K562 (cell line): ENCODE measurements at regions not wholly inside any gene's neighbourhood (a gene's known extent, or its start where the extent isn't known, plus 50 kb on each side); places are given as distances from the start of the nearest gene placed in this dataset.

Experiments
- ATAC-seq: fragments of 200-7000 bp; cut with Tn5 transposase; 3 replicates; pipeline ENCODE4 v1.9.1; 2020; ENCODE audit warnings: moderate library complexity
- BruUV-seq: library from RNA; stranded (reverse); fragments of 400-500 nt; replicated peaks from 2 replicates; lab custom pipeline; 2021; lab: Mats Ljungman, UMichigan
- CTCF ChIA-PET: fragments of 300-600 bp; formaldehyde crosslinking; extraction: SDS; loops from one replicate; lab custom pipeline; 2021; ENCODE audit warnings: low intra/inter-chr PET ratio; lab: Yijun Ruan, JAX
- POLR2A ChIA-PET: fragments of 300-600, 350-650 bp; sonication (Branson Sonifier 250); formaldehyde crosslinking; extraction: SDS; loops from one replicate; lab custom pipeline; 2021; ENCODE audit warnings: antibody characterized with exemption, inconsistent platforms; lab: Yijun Ruan, JAX
- DNase-seq, 4 experiments: peaks; one replicate each; pipeline versions ENCODE4 v3.0.0 to v3.0.0-alpha.2; 2011 to 2018; ENCODE audit warnings: low spot score in 3 of 4, mixed read lengths in 3 of 4; ENCODE audit errors: extremely low read depth in 1 of 4
- FAIRE-seq: peaks from 2 replicates; lab custom pipeline; 2011; peaks lifted over from hg19 to GRCh38; lab: Jason Lieb, UNC
- H2AFZ ChIP-seq: 2 replicates; pipeline ENCODE4 v1.6.0; 2011; ENCODE audit warnings: low read depth, low read length, control low read depth, inconsistent platforms
- H3K27ac ChIP-seq: fragments of 200-600 bp; 3 replicates; pipeline ENCODE4 v1.8.0; 2011; ENCODE audit warnings: low read depth, mild to moderate bottlenecking, control low read depth, inconsistent platforms, low read length, moderate library complexity, mixed read lengths; ENCODE audit errors: extremely low read depth
- H3K27me3 ChIP-seq, 2 experiments: fragments of 300-600 bp in 1 of 2; 2 replicates in 1 of 2; 3 replicates in 1 of 2; pipeline versions ENCODE4 v1.6.0 to v1.8.0; 2011; ENCODE audit warnings: inconsistent platforms in 2 of 2, low read length in 2 of 2, mild to moderate bottlenecking in 1 of 2, mixed read lengths in 1 of 2, moderate library complexity in 1 of 2; ENCODE audit not compliant: control insufficient read depth in 2 of 2, insufficient read depth in 2 of 2
- H3K36me3 ChIP-seq: fragments of 300-600 bp; 3 replicates; pipeline ENCODE4 v1.8.0; 2011; ENCODE audit warnings: mild to moderate bottlenecking, low read length, inconsistent platforms; ENCODE audit not compliant: control insufficient read depth, insufficient read depth
- H3K4me1 ChIP-seq, 2 experiments: fragments of 200-600 bp in 1 of 2; replicated peaks in 1 of 2; 2 replicates in 1 of 2; 3 replicates in 1 of 2; pipeline versions ENCODE4 v1.5.1 to v1.8.0; 2011; ENCODE audit warnings: inconsistent platforms in 2 of 2, low read length in 2 of 2, mild to moderate bottlenecking in 1 of 2, mixed read lengths in 1 of 2, moderate library complexity in 1 of 2; ENCODE audit not compliant: control insufficient read depth in 2 of 2, insufficient read depth in 2 of 2
- H3K4me2 ChIP-seq: 2 replicates; pipeline ENCODE4 v1.6.1; 2011; ENCODE audit warnings: low read length, control low read depth, inconsistent platforms, mixed read lengths; ENCODE audit not compliant: insufficient read depth
- H3K4me3 ChIP-seq: fragments of 200-600 bp; sonication (generic), shearing (Covaris generic); 2 replicates; pipeline ENCODE4 v1.5.1; 2016; ENCODE audit warnings: control low read depth, inconsistent platforms
- H3K79me2 ChIP-seq: fragments of 200-600 bp; 3 replicates; pipeline ENCODE4 v1.8.0; 2011; ENCODE audit warnings: low read length, inconsistent platforms; ENCODE audit not compliant: control insufficient read depth, insufficient read depth
- H3K9ac ChIP-seq, 2 experiments: 2 replicates each; pipeline versions ENCODE4 v1.6.0 to v1.6.1; 2011; ENCODE audit warnings: low read depth in 2 of 2, low read length in 2 of 2, control low read depth in 1 of 2, inconsistent platforms in 1 of 2, mild to moderate bottlenecking in 1 of 2, mixed read lengths in 1 of 2; ENCODE audit not compliant: insufficient read depth in 1 of 2
- H3K9me1 ChIP-seq: one replicate; pipeline ENCODE4 v1.6.0; 2011; ENCODE audit warnings: inconsistent platforms, mild to moderate bottlenecking, low read length, moderate library complexity; ENCODE audit not compliant: control insufficient read depth, insufficient read depth
- H3K9me3 ChIP-seq: replicated peaks from 2 replicates; pipeline ENCODE4 v1.5.1; 2011; ENCODE audit warnings: low read depth, low read length, inconsistent platforms; ENCODE audit not compliant: control insufficient read depth, insufficient read depth
- H4K20me1 ChIP-seq: replicated peaks from 2 replicates; pipeline ENCODE4 v1.6.1; 2011; ENCODE audit warnings: low read length, inconsistent platforms, mixed read lengths; ENCODE audit not compliant: control insufficient read depth, insufficient read depth
- CTCFL ChIP-seq: IDR thresholded peaks from 2 replicates; pipeline ENCODE4 v1.6.1; 2011; ENCODE audit warnings: borderline replicate concordance, low read depth, mild to moderate bottlenecking, moderate library complexity, low read length; ENCODE audit not compliant: insufficient read depth, poor library complexity, severe bottlenecking
- E4F1 ChIP-seq: fragments of 250-450 bp; sonication (Bioruptor Pico); IDR thresholded peaks from 2 replicates; pipeline ENCODE4 v1.5.0; 2021; ENCODE audit warnings: mild to moderate bottlenecking, borderline replicate concordance
- MEF2D ChIP-seq: conservative IDR thresholded peaks from 2 replicates; pipeline ENCODE4 v1.6.1; 2016; ENCODE audit warnings: low read depth, missing genetic modification characterization, missing compliant biosample characterization
- NFE2 ChIP-seq: IDR thresholded peaks from 2 replicates; pipeline ENCODE4 v1.6.1; 2014; ENCODE audit warnings: antibody characterized with exemption, low read depth
- NR3C1 ChIP-seq: sonication (generic); formaldehyde crosslinking; IDR thresholded peaks from 2 replicates; pipeline ENCODE4 v1.8.1; 2022; ENCODE audit warnings: missing genetic modification reagents
- PHF20 ChIP-seq: fragments of 450-650 bp; IDR thresholded peaks from 2 replicates; pipeline ENCODE4 v1.6.1; 2018; ENCODE audit not compliant: partially characterized antibody
- SMARCC2 ChIP-seq: fragments of 450-650 bp; IDR thresholded peaks from 2 replicates; pipeline ENCODE4 v1.6.1; 2017; ENCODE audit warnings: antibody characterized with exemption, moderate library complexity, mild to moderate bottlenecking, low read depth
- SMARCE1 ChIP-seq: fragments of 450-650 bp; IDR thresholded peaks from 2 replicates; pipeline ENCODE4 v1.7.1; 2016; ENCODE audit warnings: mild to moderate bottlenecking
- STAG1 ChIP-seq: sonication (generic); formaldehyde crosslinking; IDR thresholded peaks from 2 replicates; pipeline ENCODE4 v1.5.0; 2020; ENCODE audit warnings: missing genetic modification reagents, borderline replicate concordance
- U2AF2 ChIP-seq: fragments of 200-400 bp; formaldehyde crosslinking; optimal IDR thresholded peaks from 2 replicates; pipeline ENCODE3; 2017; ENCODE audit warnings: low read depth, mild to moderate bottlenecking, low read length
- ZNF79 ChIP-seq: fragments of 250-450 bp; sonication (Bioruptor Pico); IDR thresholded peaks from 2 replicates; pipeline ENCODE4 v1.4.0; 2020; ENCODE audit warnings: low read depth, mild to moderate bottlenecking, moderate library complexity
- WGBS: fragments of 100-300 bp; shearing (Covaris generic); methylation state at CpG from one replicate; pipeline ENCODE4 v1.1.6; 2016; ENCODE audit warnings: low coverage, mixed read lengths; ENCODE audit not compliant: insufficient coverage; ENCODE audit errors: missing lambda C conversion rate; 5-methylcytosine and 5-hydroxymethylcytosine counted together
- in situ Hi-C: fragments of 300-500 bp; cut with MboI; formaldehyde crosslinking; loops from 4 replicates; pipeline ENCODE4 v1.15.0; 2018; ENCODE audit warnings: inconsistent platforms, mixed read lengths
- intact Hi-C: fragments of 100-400 bp; cut with micrococcal nuclease; formaldehyde crosslinking; loops from 2 replicates; pipeline ENCODE4 v1.14.2; 2022

- no peaks in the 10 kb centered on the region for H3K27me3 ChIP-seq
- no peak for FAIRE-seq
- no TSS peak for BruUV-seq
Observed at GRCh38 chr13:64936879-64937278, 2293.3 kb downstream of the PCDH9 start.

More at GRCh38 chr13:64936879-64937278, 2293.3 kb downstream of the PCDH9 start:
- 4% methylated on average over 2 of the region's 2 CpGs for WGBS
- TF ChIP-seq U2AF2 (no peak), SMARCE1 (no peak), ZNF79 (CRISPR knock-in tag) (no peak), E4F1 (CRISPR knock-in tag) (no peak), CTCFL (no peak), NR3C1 (CRISPR knock-in tag) (no peak), NFE2 (no peak), STAG1 (CRISPR knock-in tag) (no peak), PHF20 (no peak), SMARCC2 (no peak), MEF2D (tag) (no peak)
- in situ Hi-C loops (no loop called here), intact Hi-C loops (no loop called here)
- no peaks in the 10 kb centered on the region for H3K79me2 ChIP-seq
- H2AFZ ChIP-seq: no peak overlapping the region
- H3K27ac ChIP-seq: no peak overlapping the region
- POLR2A ChIA-PET: no interaction called here
- H4K20me1 ChIP-seq: no peaks in the 10 kb centered on the region
- ATAC-seq (no peak), DNase-seq (no peak)
- CTCF ChIA-PET: no interaction called here
- H3K9ac ChIP-seq: no peak overlapping the region
- no peaks in the 10 kb centered on the region for H3K4me1 ChIP-seq
- H3K36me3 ChIP-seq: no peaks in the 10 kb centered on the region
- H3K9me1 ChIP-seq: no peaks in the 10 kb centered on the region
- no peaks in the 10 kb centered on the region for H3K9me3 ChIP-seq
- H3K4me2 ChIP-seq: no peak overlapping the region
- no peak overlapping the region for H3K4me3 ChIP-seq
